K562 (cell line): ENCODE measurements at regions not wholly inside any gene's neighbourhood (a gene's known extent, or its start where the extent isn't known, plus 50 kb on each side); places are given as distances from the start of the nearest gene placed in this dataset.

Experiments
- ATF3 ChIP-seq, 2 experiments: fragments of 450-650 bp in 1 of 2; sonication (generic) in 1 of 2; formaldehyde crosslinking in 1 of 2; IDR thresholded peaks in 1 of 2; conservative IDR thresholded peaks in 1 of 2; 2 replicates each; pipeline versions ENCODE4 v1.6.1 to v1.8.1; 2016 to 2023; ENCODE audit warnings: mild to moderate bottlenecking in 2 of 2, moderate library complexity in 2 of 2, inconsistent platforms in 1 of 2, missing genetic modification reagents in 1 of 2
- BCL6 ChIP-seq: fragments of 250-450 bp; sonication (Bioruptor Pico); IDR thresholded peaks from 2 replicates; pipeline ENCODE4 v1.4.0; 2020
- CREB3 ChIP-seq: fragments of 450-650 bp; conservative IDR thresholded peaks from 2 replicates; pipeline ENCODE4 v1.6.1; 2016; ENCODE audit warnings: missing genetic modification characterization, low read depth, mild to moderate bottlenecking, missing compliant biosample characterization, moderate library complexity
- CTCF ChIP-seq, 3 experiments: IDR thresholded peaks in 2 of 3; conservative IDR thresholded peaks in 1 of 3; 2 replicates each; pipeline ENCODE4 v1.5.1; 2011 to 2012; ENCODE audit warnings: low read length in 3 of 3, mild to moderate bottlenecking in 3 of 3, control low read depth in 2 of 3, improper control_type of control experiment in 1 of 3, inconsistent platforms in 1 of 3, low read depth in 1 of 3, mixed read lengths in 1 of 3, moderate library complexity in 1 of 3; ENCODE audit not compliant: insufficient read depth in 2 of 3
- ELK1 ChIP-seq: sonication (generic); formaldehyde crosslinking; IDR thresholded peaks from 2 replicates; pipeline ENCODE4 v1.8.1; 2022; ENCODE audit warnings: missing genetic modification reagents
- FOS ChIP-seq: IDR thresholded peaks from 3 replicates; pipeline ENCODE4 v1.6.1; 2011; ENCODE audit not compliant: insufficient read length; ENCODE audit errors: extremely low read depth
- GTF2A2 ChIP-seq: IDR thresholded peaks from 2 replicates; pipeline ENCODE4 v1.6.1; 2016; ENCODE audit warnings: mild to moderate bottlenecking, missing genetic modification characterization, missing compliant biosample characterization
- RBM14 ChIP-seq: fragments of 200-400 bp; formaldehyde crosslinking; IDR thresholded peaks from 2 replicates; pipeline ENCODE4 v1.6.1; 2018; ENCODE audit warnings: low read depth, mild to moderate bottlenecking, low read length, moderate library complexity, borderline replicate concordance; ENCODE audit not compliant: insufficient read depth
- SMAD4 ChIP-seq: fragments of 250-450 bp; sonication (Bioruptor Pico); conservative IDR thresholded peaks from 2 replicates; pipeline ENCODE4 v1.8.0; 2021; ENCODE audit warnings: inconsistent platforms, mild to moderate bottlenecking, moderate library complexity
- SP1 ChIP-seq: sonication (generic); formaldehyde crosslinking; IDR thresholded peaks from 2 replicates; pipeline ENCODE4 v1.8.1; 2022; ENCODE audit warnings: mild to moderate bottlenecking, missing genetic modification reagents
- TBL1XR1 ChIP-seq, 2 experiments: IDR thresholded peaks; 2 replicates each; pipeline ENCODE4 v1.6.1; 2012; ENCODE audit warnings: improper control_type of control experiment in 2 of 2, low read length in 2 of 2, mild to moderate bottlenecking in 1 of 2
- U2AF1 ChIP-seq: fragments of 200-400 bp; formaldehyde crosslinking; optimal IDR thresholded peaks from 2 replicates; pipeline ENCODE3; 2017; ENCODE audit warnings: mild to moderate bottlenecking, low read depth, low read length, moderate library complexity
- XRCC5 ChIP-seq: fragments of 200-400 bp; formaldehyde crosslinking; IDR thresholded peaks from 2 replicates; pipeline ENCODE4 v1.6.1; 2017; ENCODE audit warnings: low read depth, mild to moderate bottlenecking, low read length

- TF ChIP-seq SP1 (CRISPR knock-in tag) (no peak), CREB3 (tag) (no peak), FOS (no peak), TBL1XR1 (IDR thresholded peaks at IDR 0.05; ENCODE audit: low read length in 2 of 2) (no peak), SMAD4 (CRISPR knock-in tag) (no peak), BCL6 (CRISPR knock-in tag) (no peak), U2AF1 (no peak), ATF3 (IDR thresholded peaks at IDR 0.05) (no peak), ATF3 (CRISPR knock-in tag; conservative IDR thresholded peaks at IDR 0.05) (no peak), GTF2A2 (tag) (no peak), ELK1 (CRISPR knock-in tag) (no peak), XRCC5 (no peak), CTCF (IDR thresholded peaks at IDR 0.05 in 2 of 3, conservative IDR thresholded peaks at IDR 0.05 in 1 of 3; ENCODE audit: insufficient read depth in 2 of 3, low read depth in 1 of 3, low read length in 3 of 3) (no peak), RBM14 (no peak)
These were observed 202.5 kb upstream of the KLF8 start for GRCh38 chrX:56029691-56030090.
